Activated naive CD4-positive, alpha-beta T cell treated with anti-CD3 and anti-CD28 coated beads, Interleukin-2, amount 50 U/mL, for 16 hours (primary cell): ENCODE measurements at regions not wholly inside any gene's neighbourhood (a gene's known extent, or its start where the extent isn't known, plus 50 kb on each side); places are given as distances from the start of the nearest gene placed in this dataset.

ENCODE experiments used
- DNase-seq: peaks from one replicate; pipeline ENCODE4 v3.0.0-alpha.2; 2020

GRCh38 chr5:89044674-89045200, 161.8 kb upstream of the MEF2C start:
- no peak for DNase-seq

GRCh38 chr5:89043676-89044075, 160.7 kb upstream of the MEF2C start:
- no peak for DNase-seq

GRCh38 chr5:89042746-89043145, 159.8 kb upstream of the MEF2C start:
- DNase-seq = no peak

- DNase-seq = no peak
Observed at GRCh38 chr5:89041976-89042375, 159.0 kb upstream of the MEF2C start.

GRCh38 chr5:89041249-89041779, 158.3 kb upstream of the MEF2C start:
- DNase-seq = no peak

GRCh38 chr5:89036704-89037489, 153.9 kb upstream of the MEF2C start:
- DNase-seq = no peak

- DNase-seq = no peak
Observed at GRCh38 chr5:89036166-89036565, 153.2 kb upstream of the MEF2C start.

- no peak for DNase-seq
Observed at GRCh38 chr5:89034588-89034987, 151.6 kb upstream of the MEF2C start.

GRCh38 chr5:89030798-89031197, 147.8 kb upstream of the MEF2C start:
- no peak for DNase-seq

GRCh38 chr5:89028595-89029285, 145.8 kb upstream of the MEF2C start:
- DNase-seq = no peak

GRCh38 chr5:89024045-89024444, 141.1 kb upstream of the MEF2C start:
- no peak for DNase-seq

GRCh38 chr5:89020926-89021610, 138.1 kb upstream of the MEF2C start:
- DNase-seq = no peak

GRCh38 chr5:89016741-89017303, 133.8 kb upstream of the MEF2C start:
- no peak for DNase-seq

GRCh38 chr5:89015409-89015808, 132.4 kb upstream of the MEF2C start:
- DNase-seq = no peak

GRCh38 chr5:89011778-89012711, 129.1 kb upstream of the MEF2C start:
- no peak for DNase-seq

GRCh38 chr5:89010512-89010911, 127.5 kb upstream of the MEF2C start:
- DNase-seq = no peak

GRCh38 chr5:89008291-89008690, 125.3 kb upstream of the MEF2C start:
- no peak for DNase-seq

- no peak for DNase-seq
Observed at GRCh38 chr5:89005990-89006389, 123.0 kb upstream of the MEF2C start.

GRCh38 chr5:89004379-89004778, 121.4 kb upstream of the MEF2C start:
- DNase-seq = no peak

- no peak for DNase-seq
Observed at GRCh38 chr5:89003563-89004036, 120.6 kb upstream of the MEF2C start.

- DNase-seq = no peak
Observed at GRCh38 chr5:88999853-89000252, 116.9 kb upstream of the MEF2C start.

- no peak for DNase-seq
Observed at GRCh38 chr5:88997937-88998336, 115.0 kb upstream of the MEF2C start.
